ENCODE measurements at regions not wholly inside any gene's neighbourhood (a gene's known extent, or its start where the extent isn't known, plus 50 kb on each side); places are given as distances from the start of the nearest gene placed in this dataset.

- TF ChIP-seq CTCF (conservative IDR thresholded peaks at IDR 0.05) = no peak
- TF ChIP-seq ZFX (IDR thresholded peaks at IDR 0.05) = no peak
Measured at GRCh38 chrX:19270727-19271126, 73.0 kb upstream of the PDHA1 start.
